CD14-positive monocyte (primary cell): ENCODE measurements at regions not wholly inside any gene's neighbourhood (a gene's known extent, or its start where the extent isn't known, plus 50 kb on each side); places are given as distances from the start of the nearest gene placed in this dataset.
A peak's percentile ranks its signal among the peaks of the same experiment; 100 is the strongest.

Source experiments
- DNase-seq, 3 donors: peaks; one replicate each; pipeline ENCODE4 v3.0.0-alpha.2; 2011 to 2022
- H2AFZ ChIP-seq: 2 replicates; pipeline ENCODE4 v1.6.0; 2012; ENCODE audit warnings: mild to moderate bottlenecking, low read depth, low read length, inconsistent platforms; ENCODE audit not compliant: insufficient read depth, poor library complexity, severe bottlenecking
- H3K27ac ChIP-seq, 2 donors: 1 replicate in 1 of 2; 2 replicates in 1 of 2; pipeline ENCODE4 v1.5.1; 2012 to 2013; ENCODE audit warnings: low read length in 2 of 2, control low read depth in 1 of 2, inconsistent platforms in 1 of 2, low read depth in 1 of 2, mild to moderate bottlenecking in 1 of 2
- H3K27me3 ChIP-seq, 2 donors: one replicate each; pipeline versions ENCODE4 v1.6.0 to v1.6.1; 2011 to 2013; ENCODE audit warnings: low read length in 2 of 2; ENCODE audit not compliant: control insufficient read depth in 2 of 2, insufficient read depth in 2 of 2
- H3K36me3 ChIP-seq, 2 donors: replicated peaks in 1 of 2; 1 replicate in 1 of 2; 2 replicates in 1 of 2; pipeline versions ENCODE4 v1.5.1 to v1.6.1; 2012 to 2013; ENCODE audit warnings: low read length in 2 of 2, control low read depth in 1 of 2, inconsistent platforms in 1 of 2, mild to moderate bottlenecking in 1 of 2; ENCODE audit not compliant: insufficient read depth in 2 of 2, control insufficient read depth in 1 of 2
- H3K4me1 ChIP-seq, 2 donors: 1 replicate in 1 of 2; 2 replicates in 1 of 2; pipeline versions ENCODE4 v1.5.1 to v1.6.1; 2012 to 2013; ENCODE audit warnings: low read length in 2 of 2, control low read depth in 1 of 2, inconsistent platforms in 1 of 2, mild to moderate bottlenecking in 1 of 2, moderate library complexity in 1 of 2; ENCODE audit not compliant: insufficient read depth in 2 of 2, control insufficient read depth in 1 of 2
- H3K4me2 ChIP-seq: replicated peaks from 2 replicates; pipeline ENCODE3; 2012; ENCODE audit warnings: low read length, moderate library complexity, mild to moderate bottlenecking; ENCODE audit not compliant: poor library complexity, severe bottlenecking; ENCODE audit errors: extremely low read depth
- H3K4me3 ChIP-seq, 3 experiments: fragments of 200-600 bp in 1 of 3; sonication (generic) in 1 of 3; replicated peaks in 1 of 3; 1 replicate in 2 of 3; 2 replicates in 1 of 3; pipeline ENCODE4 v1.5.1; 2011 to 2013; ENCODE audit warnings: low read length in 3 of 3, mild to moderate bottlenecking in 3 of 3, control low read depth in 2 of 3, low read depth in 2 of 3, inconsistent platforms in 1 of 3, moderate library complexity in 1 of 3
- H3K79me2 ChIP-seq: 2 replicates; pipeline ENCODE4 v1.6.0; 2012; ENCODE audit warnings: mild to moderate bottlenecking, control low read depth, inconsistent platforms, low read length, moderate library complexity; ENCODE audit not compliant: insufficient read depth
- H3K9ac ChIP-seq: 2 replicates; pipeline ENCODE4 v1.6.0; 2017; ENCODE audit warnings: low read length, mild to moderate bottlenecking; ENCODE audit not compliant: insufficient read depth, poor library complexity, severe bottlenecking
- H3K9me3 ChIP-seq, 2 donors: replicated peaks in 1 of 2; 1 replicate in 1 of 2; 2 replicates in 1 of 2; pipeline versions ENCODE4 v1.5.1 to v1.6.1; 2012 to 2013; ENCODE audit warnings: low read length in 2 of 2, control low read depth in 1 of 2; ENCODE audit not compliant: control insufficient read depth in 1 of 2, insufficient read depth in 1 of 2
- H4K20me1 ChIP-seq: 2 replicates; pipeline ENCODE4 v1.6.0; 2012; ENCODE audit warnings: mild to moderate bottlenecking, low read length, control low read depth, moderate library complexity; ENCODE audit not compliant: insufficient read depth
- H3K27ac Mint-ChIP-seq, 7 donors: one replicate each; pipeline ENCODE4 v1.8.0; 2020; ENCODE audit warnings: mild to moderate bottlenecking in 7 of 7, mixed read lengths in 7 of 7, moderate library complexity in 6 of 7, inconsistent platforms in 2 of 7
- H3K27me3 Mint-ChIP-seq, 3 donors: one replicate each; pipeline ENCODE4 v1.8.0; 2021 to 2022; ENCODE audit warnings: low read depth in 3 of 3, mild to moderate bottlenecking in 3 of 3, mixed read lengths in 3 of 3, moderate library complexity in 3 of 3, inconsistent platforms in 1 of 3
- H3K36me3 Mint-ChIP-seq, 2 donors: one replicate each; pipeline ENCODE4 v1.8.0; 2020; ENCODE audit warnings: mixed read lengths in 2 of 2, inconsistent platforms in 1 of 2, mild to moderate bottlenecking in 1 of 2
- H3K4me1 Mint-ChIP-seq: one replicate; pipeline ENCODE4 v1.8.0; 2020; ENCODE audit warnings: mild to moderate bottlenecking, mixed read lengths
- H3K4me3 Mint-ChIP-seq, 2 donors: one replicate each; pipeline ENCODE4 v1.8.0; 2020; ENCODE audit warnings: mild to moderate bottlenecking in 2 of 2, mixed read lengths in 2 of 2, moderate library complexity in 1 of 2
- H3K9me3 Mint-ChIP-seq, 7 donors: one replicate each; pipeline ENCODE4 v1.8.0; 2020 to 2022; ENCODE audit warnings: mixed read lengths in 7 of 7, mild to moderate bottlenecking in 6 of 7, moderate library complexity in 6 of 7, inconsistent platforms in 2 of 7
- WGBS: methylation state at CpG from one replicate; pipeline ENCODE4 v1.1.5; 2013; ENCODE audit warnings: missing lambda C conversion rate; ENCODE audit not compliant: insufficient coverage; 5-methylcytosine and 5-hydroxymethylcytosine counted together
- intact Hi-C, 2 donors: fragments of 100-400 bp; cut with micrococcal nuclease; formaldehyde crosslinking; loops; one replicate each; pipeline versions ENCODE4 v1.15.0 to v1.15.1; 2023
- TF ChIP-seq, protein P1 (sequence below): fragments of 200-600 bp; IDR thresholded peaks from one replicate; pipeline ENCODE4 v1.8.0; 2022; ENCODE audit warnings: antibody characterized with exemption, mild to moderate bottlenecking

DNA sequence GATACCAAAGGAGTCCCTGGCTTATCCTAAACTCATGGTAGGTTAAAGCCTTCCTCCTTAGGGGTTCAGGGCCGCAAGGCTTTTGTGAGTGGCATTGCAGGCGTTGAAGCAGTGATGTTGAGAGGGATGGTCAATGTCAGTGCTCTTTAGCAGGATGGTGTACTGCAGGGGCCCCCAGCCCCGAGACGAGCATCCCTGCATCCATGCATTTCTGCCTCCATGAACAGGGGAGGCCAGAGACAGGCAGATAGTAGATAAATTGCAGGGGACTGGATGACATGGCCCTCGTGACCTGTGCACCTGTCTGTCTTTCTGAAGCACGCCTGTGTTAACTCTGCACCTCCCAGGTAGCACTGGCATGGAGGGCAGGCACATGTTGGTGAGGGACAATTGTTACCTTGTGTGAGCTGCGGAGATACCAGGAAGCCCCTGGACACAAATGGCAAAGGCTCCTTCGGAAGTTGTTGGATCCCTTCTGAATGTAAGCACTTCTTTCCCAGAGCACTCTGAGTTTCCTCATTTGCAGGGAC is 133.5 kb downstream of the SNRPN start:
- Histone ChIP-seq H3K27ac (no peak overlapping the region), H3K9ac (no peak overlapping the region), H3K4me2 (no peak overlapping the region), H3K4me3 (no peak overlapping the region), H3K36me3 (no peaks in the 10 kb centered on the region), H3K79me2 (no peaks in the 10 kb centered on the region), H3K9me3 (peaks cover 90 to 96% of the 10 kb centered on the region in 2 donors), H4K20me1 (no peaks in the 10 kb centered on the region), H3K27me3 (no peaks in the 10 kb centered on the region), H3K4me1 (no peaks in the 10 kb centered on the region), H2AFZ (no peak overlapping the region)
- TF ChIP-seq, protein P1, sequence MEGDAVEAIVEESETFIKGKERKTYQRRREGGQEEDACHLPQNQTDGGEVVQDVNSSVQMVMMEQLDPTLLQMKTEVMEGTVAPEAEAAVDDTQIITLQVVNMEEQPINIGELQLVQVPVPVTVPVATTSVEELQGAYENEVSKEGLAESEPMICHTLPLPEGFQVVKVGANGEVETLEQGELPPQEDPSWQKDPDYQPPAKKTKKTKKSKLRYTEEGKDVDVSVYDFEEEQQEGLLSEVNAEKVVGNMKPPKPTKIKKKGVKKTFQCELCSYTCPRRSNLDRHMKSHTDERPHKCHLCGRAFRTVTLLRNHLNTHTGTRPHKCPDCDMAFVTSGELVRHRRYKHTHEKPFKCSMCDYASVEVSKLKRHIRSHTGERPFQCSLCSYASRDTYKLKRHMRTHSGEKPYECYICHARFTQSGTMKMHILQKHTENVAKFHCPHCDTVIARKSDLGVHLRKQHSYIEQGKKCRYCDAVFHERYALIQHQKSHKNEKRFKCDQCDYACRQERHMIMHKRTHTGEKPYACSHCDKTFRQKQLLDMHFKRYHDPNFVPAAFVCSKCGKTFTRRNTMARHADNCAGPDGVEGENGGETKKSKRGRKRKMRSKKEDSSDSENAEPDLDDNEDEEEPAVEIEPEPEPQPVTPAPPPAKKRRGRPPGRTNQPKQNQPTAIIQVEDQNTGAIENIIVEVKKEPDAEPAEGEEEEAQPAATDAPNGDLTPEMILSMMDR: no peak
- 86% methylated on average over 8 of the region's 8 CpGs for WGBS
- Mint-ChIP-seq H3K36me3 (peaks cover 5 to 10% of the 10 kb centered on the region in 2 donors), H3K4me1 (no peaks in the 10 kb centered on the region), H3K9me3 (peaks cover 50 to 96% (median 81%) of the 10 kb centered on the region in 7 donors), H3K27me3 (no peaks in the 10 kb centered on the region), H3K27ac (no peak overlapping the region), H3K4me3 (no peak overlapping the region)
- DNase-seq: no peak
- intact Hi-C loops: no loop called here

DNA sequence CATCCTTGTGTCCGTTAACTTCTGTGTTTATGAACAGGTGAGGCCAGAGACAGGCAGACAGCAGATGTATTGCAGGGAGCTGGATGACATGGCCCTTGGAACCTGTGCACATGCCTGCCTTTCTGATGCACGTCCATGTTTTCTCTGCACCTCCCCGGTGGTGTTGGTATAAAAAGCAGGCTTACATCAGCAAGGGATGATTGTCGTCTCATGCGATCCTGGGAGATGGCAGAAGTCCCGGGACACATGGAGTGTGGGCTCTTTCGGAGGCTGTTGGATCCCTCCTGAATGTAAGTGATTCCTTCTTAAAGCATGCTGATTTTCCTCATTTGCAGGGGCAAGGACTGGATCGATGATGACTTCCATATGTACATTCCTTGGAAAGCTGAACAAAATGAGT is 134.8 kb downstream of the SNRPN start:
- 92% methylated on average over 8 of the region's 8 CpGs for whole genome bisulfite sequencing
- H3K4me3 Mint-ChIP-seq: no peak overlapping the region
- Histone ChIP-seq H3K9ac (no peak overlapping the region), H3K4me2 (no peak overlapping the region), H3K9me3 (peaks cover 89 to 97% of the 10 kb centered on the region in 2 donors), H2AFZ (no peak overlapping the region), H3K36me3 (no peaks in the 10 kb centered on the region), H3K79me2 (no peaks in the 10 kb centered on the region), H3K27me3 (no peaks in the 10 kb centered on the region), H3K4me1 (no peaks in the 10 kb centered on the region), H3K4me3 (no peak overlapping the region), H4K20me1 (no peaks in the 10 kb centered on the region), H3K27ac (no peak overlapping the region)
- peaks cover 5% of the 10 kb centered on the region in 2 donors for H3K36me3 Mint-ChIP-seq
- intact Hi-C loops: no loop called here
- H3K27me3 Mint-ChIP-seq: no peaks in the 10 kb centered on the region
- peak overlapping the region in 1 of 7 donors; percentile 13 for H3K27ac Mint-ChIP-seq
- H3K4me1 Mint-ChIP-seq: no peaks in the 10 kb centered on the region
- peaks cover 49 to 92% (median 83%) of the 10 kb centered on the region in 7 donors for H3K9me3 Mint-ChIP-seq
- DNase-seq: no peak
- TF ChIP-seq, protein P1: no peak
